ENCODE measurements at regions not wholly inside any gene's neighbourhood (a gene's known extent, or its start where the extent isn't known, plus 50 kb on each side); places are given as distances from the start of the nearest gene placed in this dataset.
"Not testable (repeated sequence)": the region's sequence is repeated elsewhere in the genome, so short reads cannot be mapped to it uniquely, and the experiment has no call there.

DNA sequence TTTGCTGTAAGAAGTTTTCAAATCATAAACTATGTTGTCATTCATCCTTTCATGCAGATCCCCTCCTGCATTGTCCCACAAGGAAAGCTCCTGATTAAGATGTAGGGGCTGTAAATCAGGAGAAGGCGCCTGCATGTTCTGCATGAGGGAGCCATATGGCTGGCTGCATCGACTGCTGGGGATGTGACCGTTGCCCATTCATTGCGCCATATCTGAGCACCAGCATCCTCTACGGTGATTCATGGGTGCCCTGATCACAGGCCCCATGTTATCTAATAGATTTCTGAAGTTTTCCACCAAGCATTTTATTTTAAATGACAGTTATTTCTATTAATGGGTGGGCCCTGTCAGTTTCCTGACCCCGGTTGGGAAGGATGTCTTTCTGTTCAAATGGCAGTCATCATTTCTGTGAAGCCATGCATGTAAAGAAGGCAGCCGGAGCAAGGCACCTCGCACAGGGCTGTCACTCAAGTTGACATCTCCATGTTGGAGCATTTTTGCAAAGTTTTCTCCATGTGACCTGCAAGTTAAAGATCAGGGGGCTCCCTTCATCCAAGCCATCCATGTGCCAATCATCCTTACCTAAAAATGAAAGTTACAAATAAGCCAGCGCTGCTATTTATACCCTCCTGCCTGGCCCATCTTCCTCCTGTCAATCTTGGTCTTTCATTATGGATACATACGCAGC is 128.8 kb downstream of the TEX36 start:
- DNase-seq: no peak

DNA sequence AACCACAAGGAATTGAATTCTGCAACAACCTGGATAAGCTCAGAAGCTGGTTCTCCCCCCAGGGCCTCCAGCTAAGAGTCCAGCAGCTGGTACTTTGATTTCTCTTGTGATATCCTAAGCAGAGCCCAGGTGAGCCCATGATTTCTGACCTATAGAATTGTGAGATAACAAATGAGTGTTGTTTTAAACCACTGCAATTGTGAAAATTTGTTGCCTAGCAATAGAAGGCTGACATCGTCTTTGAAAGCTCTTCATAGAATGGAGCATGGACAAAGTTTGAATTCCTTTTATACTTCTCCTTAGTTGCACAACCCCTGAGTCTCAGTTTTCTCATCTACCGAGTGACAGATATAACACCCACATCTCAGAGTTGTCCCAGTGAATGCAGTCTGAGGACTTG is 129.9 kb downstream of the TEX36 start:
- DNase-seq: no peak

DNA sequence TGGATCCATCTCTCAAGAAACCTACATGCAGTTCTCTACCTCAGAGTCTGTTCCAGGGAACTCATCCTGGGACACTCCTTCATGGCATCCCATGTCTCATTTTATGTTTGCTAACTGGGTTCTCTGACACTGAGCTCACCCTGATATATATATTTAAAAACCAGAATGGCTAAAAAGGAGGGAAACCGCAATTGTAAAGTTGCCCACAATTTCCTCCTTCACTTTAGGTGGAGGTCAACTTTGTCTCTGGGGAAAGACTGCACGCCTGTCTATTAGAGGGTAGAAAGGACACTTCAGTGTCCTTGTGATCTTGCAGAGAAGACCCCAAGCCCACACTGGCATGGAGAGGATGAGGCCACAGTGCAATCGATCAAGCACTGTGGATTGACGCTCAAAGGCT is 131.7 kb downstream of the TEX36 start:
- no peak for DNase-seq

DNA sequence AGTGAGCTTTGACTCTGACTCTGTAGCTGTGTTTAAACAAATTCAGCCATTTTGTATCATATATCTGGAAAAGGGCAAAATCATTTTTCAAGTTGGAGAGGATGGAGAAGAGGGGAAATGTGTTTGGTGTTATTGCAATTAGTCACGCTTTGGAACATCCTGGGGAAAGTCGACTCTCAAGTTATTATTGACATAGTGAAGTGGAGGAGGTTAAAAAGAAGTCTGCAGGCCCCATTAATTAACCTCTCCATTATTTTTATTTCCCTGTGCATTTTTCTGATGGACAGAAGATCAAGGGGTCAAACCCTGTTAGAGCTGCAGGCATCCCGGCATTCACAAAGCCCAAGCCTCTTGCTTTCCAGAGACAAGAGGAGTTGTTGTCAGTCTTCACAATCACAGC is 132.6 kb downstream of the TEX36 start:
- DNase-seq: peak; percentile 5

DNA sequence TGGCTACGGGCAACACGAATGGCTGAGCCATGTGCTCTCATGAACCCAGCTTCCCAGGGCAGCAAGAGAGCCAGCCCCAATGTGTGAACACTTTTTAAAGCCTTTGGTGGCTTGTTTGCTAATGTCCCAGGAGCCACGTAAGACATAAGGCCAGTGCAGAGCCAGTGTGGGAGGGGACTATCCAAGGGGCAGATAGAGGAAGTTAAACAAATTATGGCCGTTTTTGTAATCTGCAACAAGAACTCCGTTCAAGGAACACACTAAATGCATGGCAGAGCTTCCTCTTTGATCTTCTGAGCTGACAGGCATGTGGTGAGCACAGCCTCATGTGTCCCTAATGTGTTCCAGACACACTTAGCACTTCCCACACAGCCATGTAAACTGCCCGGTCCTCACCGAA is 133.3 kb downstream of the TEX36 start:
- no peak for DNase-seq

DNA sequence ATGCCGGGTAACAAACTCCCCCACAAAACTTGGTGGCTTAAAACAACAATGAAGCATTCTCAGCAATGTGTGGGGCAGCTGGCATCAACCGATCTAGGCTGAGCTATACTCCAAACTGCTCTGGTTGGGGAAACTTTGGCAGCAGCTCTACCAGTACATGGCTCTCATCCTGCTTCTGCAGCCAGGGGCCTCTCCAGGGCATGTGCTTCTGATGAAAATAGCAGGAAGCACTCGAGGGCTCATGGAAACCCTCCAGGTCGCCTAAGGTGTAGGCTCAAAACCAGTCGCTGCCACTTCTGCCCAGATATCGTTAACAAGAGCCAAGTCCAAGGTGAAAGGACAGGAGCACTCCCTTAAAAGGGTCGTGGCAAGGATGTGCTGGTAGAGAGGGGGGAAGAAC is 134.1 kb downstream of the TEX36 start:
- DNase-seq: no peak

DNA sequence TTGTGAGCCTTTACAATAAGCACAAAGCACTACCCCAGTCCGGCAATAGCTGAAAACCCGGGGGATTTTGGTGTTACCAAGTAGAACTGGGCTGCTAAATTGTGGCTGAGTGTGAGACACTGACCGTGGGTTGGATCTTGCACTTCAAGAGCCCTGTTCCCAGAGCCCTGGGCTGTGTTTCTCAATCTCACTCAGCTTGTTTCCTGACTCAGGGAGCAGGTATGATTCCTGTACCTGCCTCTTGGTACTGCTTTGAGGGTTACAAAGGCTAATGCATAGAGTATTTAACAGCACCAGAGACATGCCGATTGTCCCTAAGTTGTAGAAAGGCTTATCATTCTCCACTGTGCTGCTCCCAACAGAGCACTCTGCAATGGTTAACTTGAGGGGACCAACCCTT is 134.6 kb downstream of the TEX36 start:
- no peak for DNase-seq

DNA sequence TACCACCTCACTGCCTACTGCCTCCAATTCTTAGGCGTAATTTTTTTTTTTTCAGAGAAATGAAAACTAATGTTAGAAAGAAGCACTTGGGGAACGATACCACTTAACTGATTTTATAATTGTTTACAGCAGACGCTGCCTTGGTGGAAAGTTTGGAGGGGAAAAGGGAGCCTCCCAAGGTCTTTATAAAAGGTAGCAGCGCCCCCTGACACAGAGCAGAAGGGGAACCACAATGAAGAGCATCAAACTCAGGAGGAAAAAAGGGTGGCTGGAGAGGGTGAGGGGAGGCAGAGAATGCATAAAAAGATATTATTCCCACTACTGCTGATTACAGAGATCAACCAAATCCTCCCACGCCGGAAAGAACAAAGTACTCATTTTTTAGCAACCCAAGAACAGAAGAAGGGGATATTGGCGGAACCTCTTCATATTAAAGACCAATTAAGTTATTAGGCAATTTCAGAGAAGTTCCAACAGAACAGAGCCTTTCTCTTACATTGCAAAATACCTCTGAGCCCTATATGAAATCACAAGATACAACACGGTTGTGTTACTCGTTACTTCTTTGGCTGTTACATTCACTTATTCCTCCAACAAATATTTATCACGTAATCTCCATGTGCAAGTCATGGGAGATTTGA is 135.8 kb downstream of the TEX36 start:
- DNase-seq: no peak

DNA sequence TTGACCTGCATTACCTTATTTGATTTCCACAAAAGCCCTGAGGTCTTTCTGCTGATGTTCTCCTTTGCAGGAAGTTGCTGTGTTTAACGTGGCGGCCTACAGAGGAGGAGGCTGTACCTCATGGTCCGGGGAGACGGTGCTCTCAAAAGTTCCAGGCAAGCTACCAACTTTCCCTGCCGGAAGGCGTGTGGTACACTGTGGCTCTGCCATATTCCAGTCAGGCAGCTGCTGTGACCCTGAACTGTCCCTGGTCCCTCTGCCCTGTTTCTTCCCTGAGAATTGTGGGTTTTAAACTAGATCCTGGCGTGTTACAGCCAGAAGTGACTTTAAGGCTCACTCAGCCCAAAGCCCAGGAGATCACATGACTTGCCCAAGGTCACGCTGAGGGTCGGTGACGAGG is 139.2 kb downstream of the TEX36 start:
- no peak for DNase-seq

DNA sequence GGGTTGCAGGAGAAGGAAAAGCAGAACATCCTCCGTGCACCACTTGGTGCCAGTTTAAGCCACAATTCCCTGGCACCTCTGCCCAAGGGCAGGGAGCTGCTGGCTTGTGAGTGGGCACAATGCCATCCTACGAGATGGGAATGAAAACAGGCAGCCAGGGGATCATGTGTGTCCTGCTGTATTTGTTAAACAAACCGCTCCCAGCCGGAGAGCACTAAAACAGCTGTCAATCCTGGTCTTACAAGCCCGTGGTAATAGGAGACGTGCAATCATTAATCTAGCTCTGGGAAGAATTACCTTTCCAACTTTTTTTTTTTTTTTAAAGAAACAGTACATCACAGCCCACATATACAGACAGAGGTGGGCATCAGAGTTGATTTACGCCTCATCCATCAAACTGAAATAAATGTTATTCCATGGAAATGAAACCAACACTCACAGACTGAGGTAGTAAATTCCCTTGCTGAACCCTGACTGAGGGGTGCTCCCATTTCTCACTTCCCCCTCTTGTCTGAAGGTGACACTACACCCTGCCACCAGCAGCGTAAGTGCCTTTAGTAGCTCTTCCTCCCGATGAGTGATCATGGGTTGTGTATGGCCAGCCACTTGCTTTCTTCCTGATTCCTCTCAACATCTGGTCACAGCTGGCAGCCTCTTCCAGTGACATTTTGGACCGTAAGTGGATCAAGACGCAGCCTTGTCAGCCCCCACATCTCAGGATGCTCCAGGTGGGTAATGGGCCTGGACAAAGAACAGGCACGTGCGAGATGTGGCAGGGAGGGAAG is 143.8 kb downstream of the TEX36 start:
- peak; percentile 26 for DNase-seq

DNA sequence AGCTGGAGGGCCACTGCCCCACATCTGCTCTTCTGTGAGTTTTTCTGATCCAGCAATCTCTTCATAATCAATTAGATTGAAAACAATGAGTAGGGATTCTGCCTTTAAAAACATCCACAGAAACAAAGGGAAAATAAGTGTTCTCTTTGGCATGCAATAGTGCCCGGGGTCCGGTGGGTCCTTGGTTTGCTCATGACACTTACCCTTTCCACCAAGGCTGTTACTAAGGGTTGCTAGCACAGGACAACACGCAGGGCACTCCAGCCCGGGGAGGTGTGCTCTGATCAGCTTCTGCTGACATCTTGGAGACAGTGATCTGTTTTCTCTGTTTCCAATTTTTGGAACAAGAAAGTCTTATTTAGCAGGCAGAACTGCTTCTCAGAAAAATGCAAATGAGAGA is 146.7 kb downstream of the TEX36 start:
- DNase-seq: no peak

DNA sequence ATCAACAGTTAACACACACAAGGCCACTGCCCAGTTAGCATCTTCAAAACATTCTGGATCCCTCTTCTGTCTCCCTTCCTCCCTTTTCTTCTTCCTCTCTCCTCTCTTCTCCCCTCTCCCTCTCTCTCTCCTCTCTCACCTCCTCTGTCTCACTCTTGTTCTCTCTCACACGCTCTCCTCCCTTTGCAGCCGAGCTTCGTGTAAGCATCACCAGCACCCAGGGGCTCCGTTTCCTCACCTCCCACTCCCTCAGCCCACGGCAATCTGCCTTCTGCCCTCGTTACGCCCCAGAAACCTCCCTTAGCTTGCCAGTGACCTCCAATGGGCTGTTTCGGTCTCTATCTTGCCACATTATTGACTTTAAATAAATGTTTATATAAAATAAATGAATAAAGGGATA is 147.4 kb downstream of the TEX36 start:
- no peak for DNase-seq

DNA sequence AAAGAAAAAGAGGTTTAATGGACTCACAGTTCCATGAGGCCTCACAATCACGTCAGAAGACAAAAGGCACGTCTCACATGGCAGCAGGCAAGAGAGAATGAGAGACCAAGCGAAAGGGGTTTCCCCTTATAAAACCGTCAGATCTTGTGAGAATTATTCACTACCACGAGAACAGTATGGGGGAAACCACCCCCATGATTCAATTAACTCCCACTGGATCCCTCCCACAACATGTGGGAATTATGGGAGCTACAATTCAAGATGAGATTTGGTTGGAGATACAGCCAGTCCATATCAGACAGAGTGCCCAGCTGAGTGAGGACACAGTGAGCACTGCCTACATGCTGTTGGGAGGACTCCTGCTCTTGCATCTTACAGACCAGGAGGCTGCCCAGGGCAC is 148.4 kb downstream of the TEX36 start:
- DNase-seq: no peak

DNA sequence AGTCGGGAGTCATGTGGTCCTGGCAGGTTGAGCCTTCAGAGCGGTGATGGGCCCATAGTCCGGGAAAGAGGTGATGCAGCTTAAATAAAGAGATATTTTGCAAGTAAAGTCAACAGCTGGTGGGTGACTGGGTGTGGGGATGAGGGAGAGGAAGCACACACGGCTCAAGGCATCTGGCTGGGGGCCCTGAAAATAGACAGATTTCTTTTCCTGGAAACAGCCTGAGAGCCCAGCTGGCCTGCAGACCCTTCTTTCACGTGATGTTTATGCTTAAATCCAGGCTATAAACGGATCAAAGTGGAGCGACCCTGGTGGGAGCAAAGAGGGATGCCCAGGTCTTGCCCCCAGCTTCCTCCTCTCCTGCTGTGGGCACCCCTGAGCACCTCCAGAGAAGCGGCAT is 149.1 kb downstream of the TEX36 start:
- no peak for DNase-seq

DNA sequence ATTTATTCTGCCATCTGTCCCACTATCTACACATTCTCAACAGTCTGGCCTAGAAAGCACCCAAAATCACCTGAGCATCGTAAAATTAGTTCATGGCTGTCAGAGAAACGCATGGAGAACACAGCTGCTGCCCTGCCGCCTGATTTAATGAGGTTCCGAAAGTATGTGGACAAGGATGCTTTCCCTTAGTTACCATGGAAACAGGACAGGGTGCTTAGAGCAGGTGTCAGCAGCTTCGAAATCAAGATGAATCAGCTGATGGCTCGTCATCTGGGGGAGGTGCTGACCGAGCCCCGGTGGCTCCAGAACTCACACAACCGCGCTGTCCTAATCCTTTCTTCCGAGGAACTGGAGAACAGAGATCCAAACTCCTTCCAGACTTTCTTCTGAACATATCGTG is 151.5 kb downstream of the TEX36 start:
- peak; percentile 3 for DNase-seq

DNA sequence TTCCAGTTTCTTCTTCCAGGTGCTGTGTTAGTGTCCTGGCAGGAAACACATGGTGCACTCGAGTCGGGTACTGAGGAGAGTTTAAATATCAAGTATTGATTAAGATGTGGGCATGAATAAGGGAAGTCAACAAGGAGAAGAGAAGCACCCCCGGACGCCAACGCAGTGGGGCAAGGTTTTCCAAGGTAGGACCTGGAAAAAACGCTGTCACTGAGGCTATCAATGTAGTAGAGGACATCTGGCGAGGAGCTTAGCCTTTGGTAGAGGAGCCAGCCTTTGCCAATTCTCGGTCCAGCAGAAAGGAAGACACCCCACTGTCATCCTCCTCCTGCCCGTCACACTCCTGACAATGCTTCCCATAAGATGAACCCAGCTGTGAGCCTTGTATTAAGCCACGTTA is 159.6 kb downstream of the TEX36 start:
- no peak for DNase-seq

DNA sequence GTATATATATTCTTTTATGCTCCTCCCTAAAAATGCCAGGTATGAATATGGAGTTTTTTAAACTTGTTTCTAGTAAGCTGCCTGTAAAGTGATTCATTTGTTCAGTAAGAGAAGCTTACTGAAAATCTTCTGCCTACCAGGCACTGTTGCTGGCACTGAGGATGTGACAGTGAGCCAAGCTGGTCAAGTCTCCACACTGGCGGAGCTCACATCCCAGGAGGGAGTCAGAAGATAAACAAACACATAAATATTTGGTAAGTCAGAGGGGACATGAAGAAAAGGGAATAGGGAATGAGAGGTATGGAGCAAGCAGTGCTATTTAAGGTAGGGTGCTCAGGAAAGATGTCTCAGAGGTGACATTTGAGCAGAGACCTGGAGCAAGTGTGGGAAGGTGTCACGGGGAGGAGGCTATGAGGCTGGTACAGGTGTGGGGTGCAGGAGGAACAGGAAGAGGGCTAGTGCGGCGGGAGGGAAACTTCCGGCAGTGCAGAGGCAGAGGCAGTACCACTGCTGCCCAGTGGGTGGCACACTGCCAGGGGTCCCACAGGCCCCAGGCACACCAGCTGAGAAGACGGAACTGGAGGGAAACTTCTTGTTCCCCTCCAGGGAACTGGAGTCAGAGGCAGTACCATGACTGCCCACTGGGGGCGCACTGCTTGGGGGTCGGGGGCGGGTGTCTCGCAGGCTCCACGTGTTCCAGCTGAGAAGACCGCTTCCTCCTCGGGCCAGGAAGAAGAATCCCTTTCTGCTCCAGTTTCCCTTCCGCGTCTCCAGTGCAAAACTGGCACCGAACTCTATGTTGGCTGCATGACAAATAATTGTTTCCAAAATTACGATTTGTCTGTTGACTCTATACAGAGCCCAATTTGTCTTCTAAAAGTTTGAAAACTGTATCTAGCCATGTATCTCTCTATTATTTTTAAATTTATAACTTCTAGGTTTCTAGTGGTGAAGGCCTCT is 161.0 kb downstream of the TEX36 start:
- DNase-seq: no peak

DNA sequence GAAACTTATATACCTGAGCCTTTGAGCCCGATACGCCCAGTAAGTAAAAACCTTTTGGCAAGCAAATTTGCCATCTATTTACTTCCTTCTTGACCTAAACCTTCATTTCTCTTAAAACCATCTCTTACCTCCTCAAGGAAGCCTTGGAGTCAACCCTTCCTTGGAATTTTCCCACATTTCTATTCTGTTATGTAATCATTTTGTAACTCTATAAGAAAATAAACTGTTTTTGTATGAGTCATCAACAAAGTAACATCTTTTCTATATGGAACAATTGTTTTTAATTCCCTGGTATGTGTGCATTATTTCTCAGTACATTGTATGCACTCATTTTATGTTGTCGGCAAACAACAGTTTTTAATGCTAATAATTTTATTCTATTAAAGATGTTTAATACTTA is 162.0 kb downstream of the TEX36 start:
- no peak for DNase-seq

DNA sequence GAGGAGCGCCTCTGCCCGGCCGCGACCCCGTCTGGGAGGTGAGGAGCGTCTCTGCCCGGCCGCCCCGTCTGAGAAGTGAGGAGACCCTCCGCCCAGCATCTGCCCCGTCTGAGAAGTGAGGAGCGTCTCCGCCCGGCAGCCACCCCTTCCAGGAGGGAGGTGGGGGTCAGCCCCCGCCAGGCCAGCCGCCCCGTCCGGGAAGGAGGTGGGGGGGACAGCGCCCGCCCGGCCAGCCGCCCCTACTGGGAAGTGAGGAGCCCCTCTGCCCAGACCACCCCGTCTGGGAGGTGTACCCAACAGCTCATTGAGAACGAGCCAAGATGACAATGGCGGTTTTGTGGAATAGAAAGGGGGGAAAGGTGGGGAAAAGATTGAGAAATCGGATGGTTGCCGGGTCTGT is 164.6 kb downstream of the TEX36 start:
- not testable (repeated sequence) for DNase-seq

DNA sequence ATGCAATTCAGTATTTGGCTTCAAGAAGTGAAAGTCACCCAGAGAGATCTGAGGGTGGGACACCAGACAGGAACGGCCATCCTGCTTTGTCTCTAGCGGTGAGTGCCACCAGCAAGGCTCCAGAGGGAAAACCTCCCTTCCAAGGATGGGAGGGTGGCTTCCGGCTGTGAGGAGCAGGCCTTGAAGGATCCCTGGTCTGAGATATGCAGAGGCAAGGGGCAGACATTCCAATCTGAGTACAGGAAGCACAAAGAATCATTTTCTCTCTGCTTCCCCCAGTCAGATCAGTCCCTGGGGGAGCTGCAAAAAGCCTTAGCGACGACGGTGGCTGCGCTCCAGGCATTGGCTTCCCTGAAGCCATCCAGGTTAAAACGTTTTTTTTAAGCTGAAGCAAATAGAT is 167.4 kb downstream of the TEX36 start:
- no peak for DNase-seq

DNA sequence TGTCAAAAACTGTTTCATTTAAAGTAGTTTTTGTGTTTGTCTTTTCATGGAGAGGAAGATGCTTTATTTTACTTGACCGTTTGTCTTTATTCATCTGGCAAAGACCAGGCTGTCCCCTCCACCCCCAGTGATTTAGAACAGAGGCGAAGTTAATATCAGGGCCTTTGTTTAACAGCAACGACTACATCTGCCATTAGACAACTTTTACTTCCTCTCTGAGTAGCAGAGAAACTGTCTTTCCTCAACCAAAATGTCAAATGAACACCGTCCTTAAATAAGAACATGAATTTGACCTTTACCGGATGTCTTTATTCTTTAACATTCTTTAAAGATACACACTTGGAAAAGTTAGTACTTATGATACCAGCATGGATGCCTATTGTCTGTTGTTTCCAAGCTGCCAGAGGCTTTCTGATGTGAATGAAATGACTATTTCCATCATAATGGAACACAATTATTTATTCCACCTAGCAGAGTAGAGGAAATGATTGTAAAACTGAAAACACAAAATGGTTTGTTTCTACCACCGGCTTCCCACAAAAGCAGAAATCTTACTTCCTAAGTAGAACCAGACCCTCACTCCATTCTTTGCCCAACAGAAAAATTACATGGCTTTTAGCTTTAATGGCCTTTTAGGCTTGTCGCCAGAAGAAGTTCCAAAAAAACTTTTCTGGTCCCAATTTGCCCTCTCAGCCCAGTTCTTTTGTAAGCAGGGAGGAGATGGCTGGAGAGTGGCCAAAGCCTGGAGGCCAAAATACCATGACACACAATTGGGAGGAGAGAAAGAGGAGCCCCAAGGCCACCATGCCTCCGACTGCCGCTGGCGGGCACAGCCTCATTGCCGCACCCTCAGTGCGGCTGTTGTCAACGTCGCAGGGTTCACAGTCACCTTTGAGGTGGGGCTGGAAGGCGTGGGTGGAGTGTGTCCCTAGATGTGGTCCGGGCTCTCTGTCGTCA is 168.5 kb downstream of the TEX36 start:
- DNase-seq: no peak

Measured in DMS79 (cell line).